ENCODE measurements at regions not wholly inside any gene's neighbourhood (a gene's known extent, or its start where the extent isn't known, plus 50 kb on each side); places are given as distances from the start of the nearest gene placed in this dataset.

DNA sequence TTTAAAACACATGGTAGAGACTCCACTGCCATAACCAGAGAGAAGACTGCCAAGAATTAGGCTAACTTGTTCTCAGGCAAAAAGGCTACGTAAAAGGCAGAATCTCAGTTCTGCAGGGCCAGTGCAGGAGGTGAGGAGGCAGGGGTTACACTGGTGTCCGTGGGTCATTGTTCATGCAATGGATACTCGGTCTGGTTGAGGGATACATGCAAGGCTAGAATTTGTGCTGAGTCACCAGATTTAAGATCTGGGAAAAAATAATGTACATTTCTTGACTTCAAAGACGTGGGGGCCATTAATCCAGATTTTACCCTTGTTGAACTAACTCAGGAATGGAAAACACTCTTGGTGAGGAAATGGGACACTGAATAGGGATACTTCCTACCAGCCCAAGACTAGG, 52.3 kb upstream of the DPH5 start:
- TF ChIP-seq, protein P1, sequence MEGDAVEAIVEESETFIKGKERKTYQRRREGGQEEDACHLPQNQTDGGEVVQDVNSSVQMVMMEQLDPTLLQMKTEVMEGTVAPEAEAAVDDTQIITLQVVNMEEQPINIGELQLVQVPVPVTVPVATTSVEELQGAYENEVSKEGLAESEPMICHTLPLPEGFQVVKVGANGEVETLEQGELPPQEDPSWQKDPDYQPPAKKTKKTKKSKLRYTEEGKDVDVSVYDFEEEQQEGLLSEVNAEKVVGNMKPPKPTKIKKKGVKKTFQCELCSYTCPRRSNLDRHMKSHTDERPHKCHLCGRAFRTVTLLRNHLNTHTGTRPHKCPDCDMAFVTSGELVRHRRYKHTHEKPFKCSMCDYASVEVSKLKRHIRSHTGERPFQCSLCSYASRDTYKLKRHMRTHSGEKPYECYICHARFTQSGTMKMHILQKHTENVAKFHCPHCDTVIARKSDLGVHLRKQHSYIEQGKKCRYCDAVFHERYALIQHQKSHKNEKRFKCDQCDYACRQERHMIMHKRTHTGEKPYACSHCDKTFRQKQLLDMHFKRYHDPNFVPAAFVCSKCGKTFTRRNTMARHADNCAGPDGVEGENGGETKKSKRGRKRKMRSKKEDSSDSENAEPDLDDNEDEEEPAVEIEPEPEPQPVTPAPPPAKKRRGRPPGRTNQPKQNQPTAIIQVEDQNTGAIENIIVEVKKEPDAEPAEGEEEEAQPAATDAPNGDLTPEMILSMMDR (conservative IDR thresholded peaks at IDR 0.05), result no peak
- TF ChIP-seq EZH2 (IDR thresholded peaks at IDR 0.05; ENCODE audit: low read depth), result no peak
